Esophagus muscularis mucosa (tissue), 3 donors: ENCODE measurements at regions not wholly inside any gene's neighbourhood (a gene's known extent, or its start where the extent isn't known, plus 50 kb on each side); places are given as distances from the start of the nearest gene placed in this dataset.

Source experiments
- POLR2A ChIP-seq: fragments of 450-650 bp; IDR thresholded peaks from one replicate; pipeline ENCODE4 v1.6.1; 2017; ENCODE audit warnings: antibody characterized with exemption, moderate library complexity, mild to moderate bottlenecking, low read depth
- POLR2AphosphoS5 ChIP-seq, 2 donors: sonication (generic); formaldehyde crosslinking; IDR thresholded peaks; one replicate each; pipeline ENCODE4 v1.6.1; 2017; ENCODE audit warnings: antibody characterized with exemption in 2 of 2
- TF ChIP-seq, protein P1 (sequence below), 3 experiments: fragments of 200-600 bp in 2 of 3; fragments of 450-650 bp in 1 of 3; sonication (generic) in 2 of 3; IDR thresholded peaks; one replicate each; pipeline ENCODE4 v1.5.1; 2017 to 2019; ENCODE audit warnings: antibody characterized with exemption in 3 of 3, mild to moderate bottlenecking in 2 of 3, moderate library complexity in 1 of 3

DNA sequence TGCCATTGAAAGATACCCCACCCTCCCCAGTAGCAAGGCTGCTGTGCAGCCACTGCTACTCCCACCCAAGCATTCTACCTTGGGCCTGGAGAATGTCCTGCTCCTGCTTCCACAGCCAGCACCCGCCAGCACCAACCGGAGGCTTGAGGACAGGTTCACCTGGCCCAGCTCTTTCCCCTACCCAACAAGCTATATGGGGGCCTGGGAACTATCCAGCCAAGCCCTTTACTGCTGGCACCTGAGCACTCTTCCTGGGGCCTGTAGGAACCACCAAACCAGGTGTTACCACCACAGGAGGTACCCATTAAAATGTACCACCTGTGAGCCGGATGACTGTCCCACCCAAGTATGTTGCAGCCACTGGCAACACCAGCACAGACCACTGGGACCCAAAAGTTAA is 86.1 kb upstream of the GHR start:
- TF ChIP-seq POLR2A (no peak), POLR2AphosphoS5 (IDR thresholded peaks at IDR 0.05) (no peak)
- TF ChIP-seq, protein P1, sequence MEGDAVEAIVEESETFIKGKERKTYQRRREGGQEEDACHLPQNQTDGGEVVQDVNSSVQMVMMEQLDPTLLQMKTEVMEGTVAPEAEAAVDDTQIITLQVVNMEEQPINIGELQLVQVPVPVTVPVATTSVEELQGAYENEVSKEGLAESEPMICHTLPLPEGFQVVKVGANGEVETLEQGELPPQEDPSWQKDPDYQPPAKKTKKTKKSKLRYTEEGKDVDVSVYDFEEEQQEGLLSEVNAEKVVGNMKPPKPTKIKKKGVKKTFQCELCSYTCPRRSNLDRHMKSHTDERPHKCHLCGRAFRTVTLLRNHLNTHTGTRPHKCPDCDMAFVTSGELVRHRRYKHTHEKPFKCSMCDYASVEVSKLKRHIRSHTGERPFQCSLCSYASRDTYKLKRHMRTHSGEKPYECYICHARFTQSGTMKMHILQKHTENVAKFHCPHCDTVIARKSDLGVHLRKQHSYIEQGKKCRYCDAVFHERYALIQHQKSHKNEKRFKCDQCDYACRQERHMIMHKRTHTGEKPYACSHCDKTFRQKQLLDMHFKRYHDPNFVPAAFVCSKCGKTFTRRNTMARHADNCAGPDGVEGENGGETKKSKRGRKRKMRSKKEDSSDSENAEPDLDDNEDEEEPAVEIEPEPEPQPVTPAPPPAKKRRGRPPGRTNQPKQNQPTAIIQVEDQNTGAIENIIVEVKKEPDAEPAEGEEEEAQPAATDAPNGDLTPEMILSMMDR (IDR thresholded peaks at IDR 0.05), result no peak
